Loucy (cell line): ENCODE measurements at regions not wholly inside any gene's neighbourhood (a gene's known extent, or its start where the extent isn't known, plus 50 kb on each side); places are given as distances from the start of the nearest gene placed in this dataset.

Experiments
- CTCF ChIP-seq: fragments of 200-600 bp; sonication (generic); conservative IDR thresholded peaks from 2 replicates; pipeline ENCODE4 v1.5.1; 2014; ENCODE audit warnings: mild to moderate bottlenecking, antibody characterized with exemption, low read length
- EZH2phosphoT487 ChIP-seq: fragments of 200-600 bp; IDR thresholded peaks from 2 replicates; pipeline ENCODE4 v1.6.1; 2018; ENCODE audit warnings: antibody characterized with exemption, mild to moderate bottlenecking, moderate library complexity, borderline replicate concordance

GRCh38 chr5:165135565-165135964 is 1630.1 kb downstream of the MAT2B start:
- no peak for TF ChIP-seq CTCF
- TF ChIP-seq EZH2phosphoT487: no peak
